ENCODE measurements at regions not wholly inside any gene's neighbourhood (a gene's known extent, or its start where the extent isn't known, plus 50 kb on each side); places are given as distances from the start of the nearest gene placed in this dataset.

GRCh38 chr15:70435872-70436271 lies 327.5 kb downstream of the UACA start:
- no peaks in the 10 kb centered on the region for H3K79me2 ChIP-seq (ENCODE audit: control insufficient read depth in 1 of 2, insufficient read depth in 2 of 2, low read length in 2 of 2)
- no peak overlapping the region for H3K27ac ChIP-seq (ENCODE audit: low read depth, low read length)
- ChIA-PET CTCF (ENCODE audit: partially characterized antibody) (interaction anchor here (0.7 kb wide), 1 partner anchor 16 kb away, joined by 3 read pairs; no protein-coding TSS in a partner anchor), POLR2A (ENCODE audit: partially characterized antibody) (interaction anchor here (1.5 kb wide), 1 partner anchor 15 kb away, joined by 3 read pairs; no protein-coding TSS in a partner anchor)
- no peaks in the 10 kb centered on the region for H4K20me1 ChIP-seq (replicated peaks in 1 of 2; ENCODE audit: control insufficient read depth in 1 of 2, insufficient read depth in 2 of 2, low read length in 2 of 2)
- H3K4me1 ChIP-seq (replicated peaks in 1 of 4; ENCODE audit: control insufficient read depth in 3 of 4, insufficient read depth in 4 of 4, low read length in 3 of 4), result peaks cover 0 to 8% (median 4%) of the 10 kb centered on the region in 4 experiments; a peak in 2 of 7 replicates
- FAIRE-seq, result no peak
- H2BK15ac ChIP-seq (ENCODE audit: low read length), result no peak overlapping the region
- no peaks in the 10 kb centered on the region for H3K79me1 ChIP-seq (ENCODE audit: low read depth, low read length)
- no peak for DNase-seq (ENCODE audit: low read depth in 1 of 2, low spot score in 2 of 2)
- no peak overlapping the region for H3K56ac ChIP-seq (replicated peaks; ENCODE audit: insufficient read length, low read depth, low read length)
- H3K4me3 ChIP-seq (ENCODE audit: extremely low read depth in 1 of 4, insufficient read depth in 2 of 4, low read depth in 3 of 4, low read length in 4 of 4), result no peak overlapping the region
- H4K91ac ChIP-seq (replicated peaks; ENCODE audit: insufficient read length, low read length), result no peak overlapping the region
- H2AFZ ChIP-seq (ENCODE audit: low read length), result no peak overlapping the region
- no peak overlapping the region for H2BK120ac ChIP-seq (replicated peaks; ENCODE audit: low read depth, low read length)
- no peak overlapping the region for H2BK12ac ChIP-seq (ENCODE audit: low read depth, low read length)
- 95% methylated on average over 2 of the region's 2 CpGs; no CpG with 5 or more reads in 1 of the 2 experiments for WGBS, 2 experiments (ENCODE audit: extremely low coverage in 1 of 2, insufficient coverage in 1 of 2, insufficient read length in 1 of 2, insufficient replicate concordance in 2 of 2, low coverage in 1 of 2, low lambda C conversion rate in 2 of 2, missing lambda C conversion rate in 1 of 2)
- no peaks in the 10 kb centered on the region for H3K36me3 ChIP-seq (ENCODE audit: control insufficient read depth in 2 of 4, insufficient read depth in 4 of 4, low read length in 3 of 4)
- H4K8ac ChIP-seq (ENCODE audit: extremely low read depth, insufficient read depth, low read length), result no peak overlapping the region
- H3K27me3 ChIP-seq (replicated peaks in 1 of 4; ENCODE audit: control insufficient read depth in 3 of 4, extremely low read depth in 1 of 4, insufficient read depth in 3 of 4, low read length in 3 of 4), result no peaks in the 10 kb centered on the region
- H2BK20ac ChIP-seq (ENCODE audit: low read length), result no peak overlapping the region
- no peak overlapping the region for H2AK5ac ChIP-seq (ENCODE audit: low read depth, low read length)
- H3K4ac ChIP-seq (replicated peaks; ENCODE audit: insufficient read length, low read depth, low read length), result no peak overlapping the region
- no peaks in the 10 kb centered on the region for H3K23me2 ChIP-seq (ENCODE audit: low read depth, low read length)
- no peaks in the 10 kb centered on the region for H3K9me3 ChIP-seq (ENCODE audit: insufficient read depth in 2 of 2, low read depth in 1 of 2, low read length in 1 of 2)
- no peak overlapping the region for H3K14ac ChIP-seq (ENCODE audit: insufficient read length)
- H3K9ac ChIP-seq (replicated peaks in 1 of 4; ENCODE audit: extremely low read depth in 1 of 4, low read depth in 3 of 4, low read length in 3 of 4), result no peak overlapping the region
- H2BK5ac ChIP-seq (ENCODE audit: low read depth, low read length), result no peak overlapping the region
- no peak overlapping the region for H3K23ac ChIP-seq (ENCODE audit: insufficient read length)
- H4K5ac ChIP-seq (ENCODE audit: insufficient read length, low read depth, low read length), result no peak overlapping the region
- H3K18ac ChIP-seq (ENCODE audit: extremely low read depth, low read length), result no peak overlapping the region
- H3K4me2 ChIP-seq (ENCODE audit: insufficient read depth in 1 of 2, low read depth in 2 of 2, low read length in 2 of 2), result no peak overlapping the region
- no peak for TF ChIP-seq JUN (IDR thresholded peaks at IDR 0.05; ENCODE audit: low read depth, low read length)

Measured in H1 (cell line).